HG02885 (cell line): ENCODE measurements at regions not wholly inside any gene's neighbourhood (a gene's known extent, or its start where the extent isn't known, plus 50 kb on each side); places are given as distances from the start of the nearest gene placed in this dataset.

ENCODE experiments used
- ATAC-seq: cut with Tn5 transposase; IDR thresholded peaks from one replicate; pipeline ENCODE4 v1.9.1; 2021; ENCODE audit warnings: mild to moderate bottlenecking; ENCODE audit not compliant: unreplicated experiment, poor library complexity

DNA sequence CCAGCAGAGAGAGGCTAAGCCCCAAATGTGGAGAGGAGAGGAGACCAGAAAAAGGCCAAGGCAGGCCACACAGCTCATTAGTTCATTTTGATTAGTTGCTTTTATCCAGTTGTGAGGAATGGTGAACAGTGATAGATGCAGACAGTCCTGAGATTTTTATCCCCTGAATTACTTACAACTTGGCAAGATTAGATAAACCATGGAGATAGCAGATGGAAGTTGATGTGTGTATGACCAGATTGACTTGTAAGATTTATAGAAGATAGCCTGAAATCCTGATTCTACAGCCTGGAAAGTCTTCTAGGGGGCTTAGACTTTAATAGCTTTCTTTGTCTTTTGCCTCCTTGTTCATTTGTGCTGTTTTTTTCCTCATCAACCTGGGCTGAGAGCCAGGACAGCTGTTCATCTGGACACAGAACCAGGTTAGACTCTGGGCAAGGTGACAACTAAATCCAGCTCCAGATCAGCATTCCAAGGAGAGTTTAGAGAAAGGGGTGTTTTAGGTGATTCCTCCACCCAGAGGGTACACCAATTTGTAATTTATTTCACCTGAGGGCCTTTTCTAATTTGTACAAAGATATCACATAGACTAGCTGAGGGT, 215.5 kb downstream of the SPATA18 start:
- no peak for ATAC-seq

DNA sequence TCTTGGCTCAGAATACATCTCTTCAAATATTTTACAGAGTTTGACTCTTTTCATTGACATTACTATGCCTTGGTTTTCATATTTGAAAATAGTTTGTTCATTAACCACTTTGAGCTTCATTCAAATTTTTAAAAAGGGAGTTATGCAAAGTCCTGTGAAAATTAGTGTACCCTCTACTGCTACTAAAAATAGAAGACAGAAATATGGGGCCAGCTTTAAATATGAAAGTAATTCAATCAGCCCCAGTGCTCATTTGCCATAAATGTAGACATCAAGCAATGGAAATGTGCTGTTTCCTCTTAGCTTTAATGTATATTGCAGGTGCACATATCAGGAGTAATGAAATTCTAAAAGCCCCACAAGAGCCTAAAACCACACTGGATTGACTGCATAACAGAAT, 218.7 kb downstream of the SPATA18 start:
- ATAC-seq = no peak

DNA sequence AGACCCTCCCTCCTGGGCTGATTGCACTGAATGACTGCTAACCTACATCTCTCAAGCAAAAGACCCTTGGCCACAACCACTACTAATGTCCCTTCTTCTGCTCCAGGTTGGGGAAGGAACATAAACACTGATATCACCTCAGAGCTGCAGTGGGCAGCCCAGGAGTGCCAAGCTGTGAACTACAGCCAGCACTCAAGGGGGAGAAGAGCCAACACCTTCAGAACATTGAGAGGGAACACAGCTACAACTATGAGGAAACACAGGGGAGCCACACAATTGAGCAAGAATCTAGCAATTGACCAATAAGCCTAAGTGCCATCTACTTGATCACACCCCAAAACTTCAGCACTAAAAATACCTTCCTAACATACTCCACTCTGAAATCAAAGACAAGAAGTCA, 222.8 kb downstream of the SPATA18 start:
- ATAC-seq = no peak

DNA sequence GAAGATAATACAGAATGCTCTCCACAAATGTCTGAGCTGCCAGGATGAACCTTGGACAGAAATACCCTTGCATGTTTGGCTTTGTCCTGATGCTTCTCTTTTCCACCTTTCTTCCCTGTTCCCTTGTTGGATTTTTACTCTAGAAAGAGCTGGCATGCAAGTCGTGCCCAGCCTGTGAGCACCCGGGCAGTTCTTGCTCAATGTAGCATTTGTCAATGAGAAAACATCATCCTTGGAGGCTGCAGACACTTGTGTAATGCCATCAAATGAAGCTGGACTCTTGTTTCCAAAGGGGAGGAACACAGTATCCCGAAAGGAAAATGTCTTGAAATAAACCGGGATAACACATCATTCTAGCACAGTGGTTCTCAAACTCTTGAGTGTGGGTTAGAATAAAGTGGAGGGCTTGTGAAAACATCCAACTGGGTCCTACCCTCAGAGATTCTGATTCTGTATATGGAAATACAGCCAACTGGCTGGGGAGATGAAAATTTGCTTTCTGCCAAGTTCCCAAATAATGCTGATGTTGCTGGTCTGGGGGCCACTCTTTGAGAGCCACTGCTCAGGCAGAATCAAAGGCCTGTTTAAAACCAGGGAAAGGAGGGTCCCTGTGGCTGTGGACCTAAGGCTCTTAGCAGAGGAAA, 237.2 kb downstream of the SPATA18 start:
- no peak for ATAC-seq

DNA sequence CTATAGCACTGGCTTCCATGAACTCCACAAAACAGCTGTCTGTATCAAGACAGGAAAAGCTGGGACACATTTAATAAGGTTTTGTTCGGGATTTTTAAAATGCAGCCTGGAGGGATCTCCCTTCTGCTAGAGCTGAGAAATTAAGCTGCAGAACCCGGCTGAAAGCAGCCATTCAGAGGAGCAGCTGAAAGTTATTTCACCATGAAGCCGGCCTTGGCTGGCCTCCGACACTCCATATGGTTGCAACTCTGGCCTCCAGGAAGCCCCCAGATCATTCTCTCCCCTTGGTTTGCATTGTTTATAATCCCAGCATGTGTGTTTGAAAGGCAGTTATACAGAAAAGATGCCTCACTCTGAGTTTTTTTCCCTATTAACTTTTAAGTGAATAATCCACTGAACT, 239.4 kb downstream of the SPATA18 start:
- no peak for ATAC-seq

DNA sequence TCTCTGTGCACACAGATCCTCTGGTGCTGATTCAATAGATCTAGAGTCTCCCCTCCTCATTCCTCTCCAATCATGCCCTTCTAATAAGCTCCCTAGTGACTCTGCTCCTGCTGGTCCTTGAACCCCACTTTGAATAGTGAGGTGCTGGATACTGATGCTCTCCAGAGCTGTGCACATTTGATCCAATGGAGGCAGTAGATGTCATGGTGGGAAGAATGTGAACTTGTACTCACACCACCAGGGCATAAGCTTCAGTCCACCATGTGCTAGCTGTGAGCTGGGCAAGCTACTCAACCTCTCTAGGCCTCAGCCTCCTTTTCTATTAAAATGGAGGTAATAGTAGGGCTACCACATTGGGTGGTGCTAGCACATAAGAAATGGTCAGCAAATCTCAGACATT, 241.1 kb downstream of the SPATA18 start:
- ATAC-seq = no peak

DNA sequence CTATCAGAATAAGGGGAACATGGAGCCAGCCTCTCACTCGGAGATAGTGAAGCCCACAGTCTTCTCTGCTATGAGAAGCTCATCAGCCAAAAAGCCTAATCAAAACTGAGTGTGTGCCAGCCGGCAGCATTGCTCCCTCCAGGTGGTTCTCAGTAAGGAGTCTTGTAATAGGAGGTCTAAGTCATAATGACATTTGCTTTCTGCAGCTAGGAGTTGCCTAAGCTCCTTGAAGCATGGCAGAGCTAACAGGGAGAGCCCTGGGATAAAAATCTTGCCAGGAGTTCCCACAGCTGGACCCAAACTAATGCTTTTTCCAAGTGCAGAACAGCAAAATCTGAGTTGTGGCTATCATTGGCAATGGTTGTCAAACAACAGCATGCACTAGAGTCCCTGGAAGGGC, 245.2 kb downstream of the SPATA18 start:
- no peak for ATAC-seq

DNA sequence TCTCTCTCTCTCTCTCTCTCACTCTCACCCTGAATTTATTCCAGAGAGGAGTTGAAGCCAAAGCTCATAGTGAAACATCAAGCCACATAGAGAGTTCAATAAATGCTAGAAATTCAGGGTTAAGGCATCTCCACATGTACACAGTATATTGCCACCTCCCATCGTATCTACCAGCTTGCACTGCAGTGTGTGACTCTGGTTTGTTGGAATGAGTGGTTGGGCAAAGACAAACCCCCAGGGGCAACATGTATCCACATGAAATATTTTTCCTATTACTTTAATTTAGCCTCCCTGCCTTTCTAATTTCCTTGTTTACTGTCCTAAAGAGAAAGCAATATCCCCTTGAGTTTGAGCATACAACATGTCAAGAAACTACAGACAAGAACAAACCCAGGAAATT, 247.3 kb downstream of the SPATA18 start:
- ATAC-seq = no peak

DNA sequence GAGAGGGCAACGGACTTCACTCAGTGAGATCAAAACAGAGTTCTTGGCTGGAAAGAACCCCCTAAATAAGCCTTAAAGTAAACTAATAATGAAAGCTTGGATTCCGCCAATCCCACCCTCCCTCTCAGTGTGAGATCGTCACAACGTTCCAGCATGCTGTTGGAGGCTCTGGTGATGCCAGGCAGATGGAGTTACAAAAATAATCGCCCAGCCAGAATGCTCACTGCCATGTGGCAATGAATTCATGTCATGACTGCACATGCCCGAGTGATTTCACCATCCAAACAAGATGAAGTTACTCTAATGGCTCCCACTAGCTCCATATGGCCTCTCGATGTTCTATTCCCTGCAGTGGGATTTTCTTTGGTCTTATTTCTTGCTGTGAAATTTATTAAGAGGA, 248.0 kb downstream of the SPATA18 start:
- no peak for ATAC-seq

DNA sequence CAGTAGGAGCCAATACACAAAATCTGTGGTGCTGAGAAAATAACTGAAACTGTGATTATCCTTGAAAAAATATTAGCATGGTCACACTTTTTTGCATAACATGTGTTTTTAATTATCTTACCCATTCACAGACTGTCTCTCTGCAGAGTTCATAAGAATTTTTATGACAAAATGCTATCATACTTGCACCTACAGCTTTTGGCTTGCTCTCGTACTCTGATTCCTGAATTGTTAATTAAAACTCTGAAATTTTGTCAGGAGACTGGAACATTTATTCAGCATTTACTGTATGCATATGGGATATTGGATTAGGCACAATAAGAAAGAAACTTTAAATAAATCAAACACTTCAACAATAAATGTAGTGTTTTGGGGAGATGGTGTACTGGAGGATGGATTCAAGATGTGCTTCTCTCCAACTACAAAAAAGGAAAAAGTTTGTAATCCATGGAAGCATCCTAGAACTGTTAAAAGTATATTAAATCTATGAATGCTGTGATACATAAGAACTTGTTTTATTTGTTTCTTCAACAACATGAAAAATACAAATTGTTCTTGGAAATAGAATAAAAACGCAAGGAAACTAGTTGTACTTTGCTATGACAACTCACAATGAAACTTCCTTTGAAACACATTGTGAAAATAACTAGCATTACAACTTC, 260.5 kb downstream of the SPATA18 start:
- ATAC-seq = no peak

DNA sequence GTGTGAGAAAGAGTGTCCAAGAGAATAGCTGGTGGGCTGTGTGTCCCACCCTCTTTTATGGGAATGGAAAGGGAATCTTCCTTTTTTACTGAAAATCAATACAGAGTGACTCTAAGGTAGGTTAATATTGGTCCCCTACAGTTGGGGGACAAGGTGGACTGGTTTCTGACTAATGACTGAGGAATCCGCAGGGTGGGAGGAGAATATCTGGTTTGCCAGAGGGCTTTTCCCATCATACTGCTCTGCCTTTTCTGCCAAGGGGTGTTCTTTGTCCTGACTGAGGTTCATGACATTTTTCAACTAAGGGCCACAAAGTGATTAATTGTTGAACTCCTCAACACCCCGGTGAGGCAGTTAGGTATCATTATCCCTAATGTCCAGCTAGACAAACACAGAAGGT, 261.6 kb downstream of the SPATA18 start:
- no peak for ATAC-seq

DNA sequence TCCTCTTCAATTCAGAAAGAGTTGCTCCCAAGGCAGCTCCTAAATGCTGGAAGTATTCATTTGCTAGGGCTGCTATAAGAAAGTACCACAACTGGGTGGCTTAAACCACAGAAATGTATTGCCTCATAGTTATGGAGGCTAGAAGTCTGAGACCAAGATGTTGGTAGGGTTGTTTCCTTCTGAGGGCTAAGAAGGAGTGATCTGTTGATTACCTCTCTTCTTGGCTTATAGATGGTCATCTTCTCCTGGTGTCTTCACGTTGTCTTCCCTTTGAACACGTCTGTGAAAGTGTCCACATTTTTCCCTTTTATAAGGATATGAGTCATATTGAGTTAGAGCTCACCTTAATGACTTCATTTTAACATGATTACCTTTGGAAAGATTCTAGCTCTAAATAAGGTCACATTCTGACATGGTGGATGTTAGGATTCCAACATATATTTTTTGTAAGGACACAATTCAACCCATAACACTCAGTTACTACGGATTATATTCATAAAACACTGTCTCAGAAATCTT, 266.3 kb downstream of the SPATA18 start:
- ATAC-seq = no peak

DNA sequence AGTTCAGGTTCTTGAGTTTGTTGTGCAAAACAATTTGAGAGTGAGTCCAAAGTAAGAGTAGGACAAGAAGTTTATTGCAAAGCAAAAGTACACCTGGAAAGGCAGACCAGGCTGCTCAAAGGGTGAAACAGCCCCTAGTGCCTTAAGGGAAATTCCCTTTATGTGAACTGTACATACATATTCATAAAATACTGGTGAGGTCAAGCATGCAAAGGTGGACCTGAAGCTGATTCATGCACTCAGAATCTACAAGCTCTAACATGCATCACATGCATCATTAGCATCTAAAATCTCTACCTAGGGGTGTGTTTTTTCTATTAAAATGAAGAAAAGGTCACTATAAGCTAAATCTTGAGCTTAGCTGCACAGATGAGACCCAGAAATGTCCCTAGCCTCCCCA, 266.9 kb downstream of the SPATA18 start:
- ATAC-seq = no peak

DNA sequence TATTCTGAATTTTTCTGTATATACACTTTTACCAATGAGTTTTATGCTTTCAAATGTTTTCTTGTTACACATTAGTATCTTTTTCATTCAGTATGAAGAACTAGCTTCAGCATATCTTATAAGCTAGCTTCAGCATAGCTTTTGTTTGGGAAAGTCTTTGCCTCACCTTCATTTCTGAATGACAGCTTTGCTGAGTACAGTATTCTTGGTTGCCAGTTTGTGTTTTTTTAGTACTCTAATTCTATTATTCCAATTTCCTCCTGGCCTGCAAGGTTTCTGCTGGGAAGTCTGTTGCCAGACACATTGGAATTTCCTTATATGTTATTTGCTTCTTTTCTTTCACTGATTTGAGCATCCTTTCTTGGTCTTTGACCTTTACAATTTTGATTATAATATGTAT, 278.8 kb downstream of the SPATA18 start:
- ATAC-seq = no peak

DNA sequence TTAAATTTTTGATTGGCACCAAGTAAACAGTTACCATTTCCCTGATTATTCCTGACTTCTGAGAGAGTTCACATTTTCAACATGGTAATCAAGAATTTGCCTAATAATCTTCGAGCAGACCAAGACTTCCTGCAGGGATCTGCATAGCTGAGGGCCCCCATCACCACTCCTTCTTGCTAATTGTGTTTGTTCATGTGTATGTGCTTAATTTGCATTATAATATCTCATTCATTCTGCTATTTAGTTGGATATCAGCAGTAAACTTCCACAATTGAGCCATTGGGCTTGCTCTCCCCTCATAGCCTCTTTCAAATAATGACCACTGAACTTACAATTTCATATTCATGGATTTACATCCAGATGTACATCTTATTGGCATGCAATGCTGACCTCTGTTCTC, 292.5 kb downstream of the SPATA18 start:
- no peak for ATAC-seq

DNA sequence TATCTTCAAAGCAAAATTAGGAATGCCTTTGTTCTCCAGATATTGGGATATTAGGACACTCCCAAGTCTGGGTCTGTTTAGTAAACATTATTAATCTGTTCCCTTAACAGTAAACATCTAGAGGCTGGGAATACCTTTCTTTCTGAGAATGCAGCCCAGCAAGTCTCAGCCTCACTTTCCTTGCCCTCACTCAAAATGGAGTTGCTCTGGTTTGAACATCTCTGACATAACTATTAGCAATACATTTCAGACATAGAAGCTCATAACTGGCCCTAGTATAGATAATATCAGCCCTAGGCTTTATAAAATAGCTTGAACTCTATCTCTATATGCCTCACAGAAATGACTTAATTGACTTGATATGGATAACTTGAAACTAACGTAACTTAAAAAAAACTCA, 299.8 kb downstream of the SPATA18 start:
- ATAC-seq = no peak

DNA sequence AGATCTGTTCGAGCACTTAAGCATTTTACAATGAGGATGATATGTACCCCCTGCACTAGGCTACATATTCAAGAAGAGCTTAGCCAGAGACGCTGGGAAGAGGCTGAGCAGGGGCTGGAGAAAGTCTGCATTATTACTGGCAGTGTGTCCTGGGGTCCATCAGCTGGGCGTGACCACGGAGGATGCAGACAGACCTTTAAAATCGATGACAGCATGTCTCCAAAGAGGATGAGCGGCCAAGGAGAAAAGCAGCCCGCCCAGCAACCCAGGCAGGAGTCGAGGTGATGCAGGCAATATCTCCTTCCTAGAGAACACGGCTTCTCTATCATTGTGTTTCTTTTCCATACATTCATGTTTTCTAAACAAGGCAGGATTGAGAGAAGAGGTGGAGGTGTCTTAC, 300.7 kb downstream of the USP46 start:
- ATAC-seq = no peak

DNA sequence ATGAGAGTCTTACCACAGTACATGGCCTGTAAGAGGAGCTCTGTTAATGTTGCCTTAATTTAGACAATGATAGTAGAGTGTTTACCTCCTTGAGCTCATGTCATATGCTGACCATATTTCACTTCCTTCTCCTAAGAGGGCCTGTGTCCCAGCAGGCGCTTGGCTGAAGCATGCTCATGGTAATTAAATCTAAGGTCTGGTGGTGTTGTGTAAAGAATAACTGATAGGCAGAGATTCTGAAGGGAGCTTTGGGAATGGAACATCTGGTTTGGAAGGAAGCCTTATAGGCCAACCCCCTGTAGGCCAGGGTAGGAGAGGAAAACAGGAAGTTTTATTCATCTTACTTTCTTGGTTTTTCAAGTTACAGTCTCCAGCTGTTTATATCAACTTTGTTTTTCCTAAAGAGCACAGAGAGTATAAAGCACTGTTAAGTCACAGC, 300.2 kb downstream of the USP46 start:
- no peak for ATAC-seq

DNA sequence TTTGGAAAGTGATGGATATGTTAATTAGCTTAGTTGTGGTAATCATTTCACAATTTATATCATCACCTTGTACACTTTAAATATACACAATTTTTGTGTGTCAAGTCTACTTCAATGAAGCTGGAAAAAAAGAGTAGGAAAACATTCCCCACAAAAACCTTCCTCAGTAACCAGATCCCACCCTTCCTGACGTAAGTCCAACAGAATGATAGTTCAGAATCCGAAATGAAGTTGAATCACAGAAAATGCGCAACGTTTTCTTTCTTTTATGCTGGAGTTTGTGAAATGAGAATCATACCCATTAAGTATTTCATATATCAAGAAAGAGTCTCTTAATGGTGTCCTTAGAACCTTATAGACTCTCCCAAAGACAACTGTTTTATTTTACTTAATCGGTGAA, 292.9 kb downstream of the USP46 start:
- ATAC-seq = no peak

DNA sequence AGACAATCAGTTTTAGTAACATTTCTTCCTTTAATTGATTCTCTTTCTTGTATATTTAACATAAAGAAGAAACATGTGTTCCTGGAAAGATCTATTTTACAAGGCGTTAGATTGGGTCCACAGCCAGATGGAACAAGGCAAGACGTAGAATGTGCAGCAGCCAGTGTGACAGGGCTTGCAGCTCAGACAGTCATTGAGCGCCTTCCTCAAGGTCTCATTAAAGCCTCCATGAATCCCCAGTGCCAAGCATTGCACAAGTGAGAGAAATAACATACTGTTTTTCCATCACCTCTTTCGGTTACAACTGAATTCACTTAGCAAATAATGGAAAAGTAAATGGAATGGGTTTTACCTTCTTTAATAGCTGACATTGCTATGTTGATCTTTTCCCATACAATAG, 292.5 kb downstream of the USP46 start:
- ATAC-seq = no peak

DNA sequence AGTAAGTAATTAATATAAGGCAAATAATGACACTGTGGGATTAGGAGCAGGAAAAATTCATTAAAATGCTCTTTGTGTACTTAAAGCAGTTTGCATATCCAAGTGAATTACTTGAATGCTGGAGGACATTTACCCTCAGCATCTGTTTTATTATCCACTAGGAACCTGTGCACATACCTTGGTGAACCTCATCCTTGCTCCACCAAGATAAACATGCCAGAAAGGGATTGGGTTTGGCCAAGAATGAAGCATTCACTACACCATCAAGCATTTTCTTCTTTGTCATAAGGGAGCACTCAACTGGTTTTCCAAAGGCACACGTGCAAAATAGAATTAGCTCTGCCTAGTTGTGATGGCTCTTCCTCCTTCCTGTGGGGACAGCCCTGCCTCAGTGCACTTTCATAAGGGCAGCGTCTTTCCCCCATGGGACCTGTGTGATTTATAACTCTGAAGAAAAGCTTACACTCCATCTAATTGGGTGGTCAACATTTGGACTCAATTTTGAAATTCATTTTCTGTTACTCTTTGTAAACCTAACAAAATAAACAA, 291.7 kb downstream of the USP46 start:
- ATAC-seq = no peak
